ENCODE measurements at regions not wholly inside any gene's neighbourhood (a gene's known extent, or its start where the extent isn't known, plus 50 kb on each side); places are given as distances from the start of the nearest gene placed in this dataset.
A peak's percentile ranks its signal among the peaks of the same experiment; 100 is the strongest.
"Not testable (repeated sequence)": the region's sequence is repeated elsewhere in the genome, so short reads cannot be mapped to it uniquely, and the experiment has no call there.

DNA sequence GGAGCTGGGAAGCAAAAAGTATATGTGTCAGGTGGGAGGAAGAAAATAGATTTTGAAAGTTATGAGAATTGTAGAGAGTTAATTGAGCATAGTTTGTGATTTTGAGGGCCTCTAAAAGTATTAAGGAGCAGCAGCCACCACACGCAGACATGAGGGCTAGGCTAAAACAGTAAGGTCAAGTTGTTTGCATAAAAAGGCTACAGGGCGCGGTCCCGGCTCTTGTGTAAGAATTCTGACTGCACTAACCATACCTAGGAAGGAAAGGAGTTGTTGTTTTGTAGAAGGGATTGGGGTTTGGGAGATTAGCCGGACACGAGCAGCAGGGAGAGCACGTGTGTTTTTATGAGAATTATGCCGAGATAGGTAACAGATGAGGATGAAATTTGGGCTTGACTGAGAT, 207.2 kb upstream of the ELL2 start:
- DNase-seq: not testable (repeated sequence)

DNA sequence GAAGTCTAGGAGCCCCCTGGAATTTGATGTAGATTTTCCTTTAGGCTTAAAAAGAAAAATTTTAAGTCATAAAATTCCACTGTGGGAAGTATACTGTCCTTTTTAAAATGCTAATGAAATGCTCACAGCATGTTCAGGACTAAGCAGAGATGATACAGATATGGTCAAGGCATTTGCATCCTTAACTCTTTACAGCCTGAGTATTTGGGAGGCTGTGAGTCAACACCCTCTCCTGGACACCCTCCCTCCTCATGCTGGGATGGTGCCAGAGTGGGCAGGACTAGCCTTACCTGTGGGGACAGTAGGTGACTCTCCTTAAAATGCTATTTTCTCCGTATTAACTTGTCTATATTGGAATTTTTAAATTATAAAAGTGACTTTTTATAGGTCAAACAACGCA, 197.4 kb upstream of the ELL2 start:
- no peak for DNase-seq

DNA sequence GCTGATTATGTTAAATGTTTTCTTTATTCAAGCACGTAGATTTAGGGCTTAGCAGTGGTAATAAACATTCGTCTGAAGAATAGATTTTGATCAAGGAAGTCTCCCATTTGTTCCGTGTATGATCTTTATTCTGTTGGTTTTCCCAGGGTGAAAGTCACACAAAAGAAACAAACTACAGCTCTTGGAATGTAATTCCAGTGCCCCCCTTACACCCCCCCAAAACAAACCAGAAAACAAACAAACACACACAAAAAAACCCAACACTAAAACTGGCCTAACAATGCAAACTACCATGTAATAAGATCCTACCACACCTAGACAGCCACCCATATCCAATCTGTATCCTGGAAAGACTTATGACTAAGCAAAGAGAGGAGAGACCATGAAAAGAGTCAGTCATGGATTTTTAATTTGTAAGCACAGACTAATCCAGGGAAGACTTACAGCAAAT, 196.2 kb upstream of the ELL2 start:
- peak; percentile 8 for DNase-seq

DNA sequence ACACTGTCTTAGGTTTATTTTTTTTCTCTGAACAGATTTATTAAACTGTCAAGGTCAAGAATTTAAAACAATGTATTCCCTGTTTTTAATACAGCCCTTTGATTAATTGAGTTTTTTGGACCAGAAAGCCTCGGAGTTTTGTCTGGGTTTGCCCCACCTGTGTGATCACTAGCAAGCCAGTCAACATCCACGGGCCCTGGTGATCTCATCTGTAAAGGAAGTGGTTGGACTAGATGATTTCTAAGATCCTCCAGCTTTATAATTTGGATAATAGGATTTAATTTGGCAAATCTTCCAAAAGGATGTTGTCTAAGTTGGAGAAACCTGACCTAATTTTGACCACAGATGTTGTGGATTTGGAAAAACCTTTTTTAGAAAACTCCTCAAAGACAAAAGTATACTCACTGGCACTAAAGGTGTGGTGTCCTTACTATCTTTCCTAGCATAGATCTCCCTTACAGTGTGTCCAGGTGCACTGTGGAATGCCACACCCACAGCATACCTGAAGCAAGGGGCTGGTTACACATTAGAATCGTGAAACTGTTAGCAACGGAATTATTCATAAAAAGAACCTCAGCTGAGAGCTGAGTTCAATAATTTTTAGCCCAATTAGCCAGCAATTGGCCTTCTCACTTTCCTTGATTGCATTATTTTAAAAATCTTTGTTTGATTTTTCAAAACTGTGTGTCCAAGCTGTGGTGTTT, 195.6 kb upstream of the ELL2 start:
- no peak for DNase-seq

DNA sequence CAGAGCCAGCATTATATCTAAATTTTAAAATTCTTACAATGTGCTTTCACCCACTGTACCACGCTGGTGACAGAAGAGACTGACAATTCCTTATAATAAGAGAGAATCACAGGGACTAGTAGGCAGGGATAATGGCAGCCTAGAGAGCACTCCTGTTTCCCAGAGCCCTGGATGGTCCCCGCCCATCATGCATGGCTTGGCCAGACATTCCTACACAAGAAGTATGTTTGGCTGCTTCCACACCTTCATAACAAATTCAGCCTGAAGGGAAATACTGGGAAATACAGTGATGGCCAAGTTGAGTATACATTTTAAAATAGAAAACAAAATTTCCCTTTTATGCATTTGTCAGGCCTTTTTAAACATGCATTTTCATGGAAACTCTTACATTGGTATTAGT, 193.5 kb upstream of the ELL2 start:
- DNase-seq: no peak

DNA sequence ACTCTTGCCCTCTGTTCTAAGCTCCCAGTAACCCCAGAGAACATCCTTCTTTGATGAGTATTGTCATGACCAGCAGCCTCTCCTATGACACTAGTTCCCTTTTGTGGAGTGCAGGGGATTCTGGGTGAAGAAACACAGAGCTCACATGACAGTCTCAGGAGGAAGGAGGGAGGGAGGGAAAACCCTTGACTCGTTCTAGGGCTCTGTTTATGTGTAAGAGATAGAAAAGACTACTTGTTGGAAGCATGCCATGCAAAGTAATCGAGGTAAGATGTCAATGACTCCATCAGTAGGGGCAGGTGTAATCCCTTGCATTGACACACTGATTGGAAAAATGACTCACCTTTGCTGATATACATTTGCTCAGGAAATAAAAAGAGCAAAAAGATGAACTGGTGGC, 190.2 kb upstream of the ELL2 start:
- no peak for DNase-seq

DNA sequence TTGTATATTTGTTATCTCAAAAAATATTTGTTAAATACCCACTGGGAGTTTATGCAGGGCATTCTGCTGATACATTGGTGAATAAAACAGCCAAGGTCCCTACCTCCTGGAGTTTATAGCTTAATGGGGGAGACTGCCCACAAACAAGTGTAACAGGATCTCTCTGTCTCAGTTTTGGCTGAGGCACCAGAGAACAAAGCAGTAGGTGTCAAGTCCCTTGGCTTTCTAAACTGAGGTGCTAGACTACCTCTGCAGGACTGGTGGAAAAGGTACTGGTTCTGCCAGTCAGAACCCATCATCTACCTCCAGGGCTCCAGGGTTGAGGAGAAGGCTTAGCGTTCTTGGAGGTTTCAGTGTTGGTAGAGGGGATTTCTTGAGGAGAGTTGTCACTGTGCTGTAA, 188.4 kb upstream of the ELL2 start:
- DNase-seq: no peak

DNA sequence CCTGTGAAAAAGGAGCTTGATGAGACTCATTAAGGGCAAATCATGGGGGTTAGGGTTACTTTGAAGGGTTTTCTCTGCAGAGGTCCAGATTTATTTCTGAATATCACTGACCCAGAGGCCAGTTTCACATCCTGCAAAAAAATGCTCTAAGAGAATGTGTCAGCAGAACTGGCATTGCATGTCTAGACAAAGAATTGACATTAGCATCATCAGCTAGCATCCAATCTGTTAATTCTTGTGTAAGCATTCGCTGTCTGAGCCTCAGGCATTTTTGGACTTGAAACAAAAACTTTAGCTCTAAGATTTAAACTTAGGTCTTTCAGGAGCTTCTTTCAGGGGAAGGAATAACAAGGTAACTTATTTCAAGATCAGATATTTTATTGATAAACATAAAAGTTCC, 187.9 kb upstream of the ELL2 start:
- DNase-seq: peak; percentile 59

DNA sequence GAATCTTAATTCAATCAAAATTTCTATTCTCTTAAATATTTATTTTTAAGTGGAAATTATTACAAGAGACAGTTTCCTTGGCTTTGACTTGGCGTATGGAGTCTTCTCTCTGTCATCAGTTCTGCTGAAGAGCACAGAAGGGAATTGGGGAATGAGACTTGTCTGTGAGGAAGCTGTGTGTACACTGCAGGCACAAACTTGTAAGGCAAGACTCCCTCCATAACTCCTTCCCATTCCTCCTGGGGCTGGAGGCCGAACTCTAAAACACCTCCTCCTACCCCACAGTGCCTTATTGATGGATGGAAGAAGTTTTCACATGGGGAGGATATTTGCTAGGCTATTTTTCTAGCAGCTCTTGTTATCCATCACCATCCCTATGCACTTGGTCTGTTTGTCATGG, 187.4 kb upstream of the ELL2 start:
- no peak for DNase-seq

DNA sequence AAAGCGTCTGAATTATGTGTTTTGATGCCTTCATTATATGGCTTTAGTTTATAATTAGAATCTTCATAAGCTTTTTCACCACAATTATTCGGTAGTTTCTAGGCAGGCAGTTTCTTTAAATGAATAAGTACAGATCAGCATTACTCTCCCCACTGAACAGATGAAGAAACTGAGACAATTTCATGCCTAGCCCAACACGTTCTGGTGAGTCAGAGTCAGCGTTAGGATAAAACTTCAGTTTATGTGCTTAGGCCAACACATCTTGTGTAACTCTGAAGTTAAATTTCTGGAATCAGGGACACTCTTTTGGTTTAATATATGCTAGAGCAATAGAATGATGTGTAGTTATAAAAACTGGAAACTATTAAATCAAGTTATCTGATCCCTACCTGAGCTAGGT, 186.7 kb upstream of the ELL2 start:
- DNase-seq: no peak

DNA sequence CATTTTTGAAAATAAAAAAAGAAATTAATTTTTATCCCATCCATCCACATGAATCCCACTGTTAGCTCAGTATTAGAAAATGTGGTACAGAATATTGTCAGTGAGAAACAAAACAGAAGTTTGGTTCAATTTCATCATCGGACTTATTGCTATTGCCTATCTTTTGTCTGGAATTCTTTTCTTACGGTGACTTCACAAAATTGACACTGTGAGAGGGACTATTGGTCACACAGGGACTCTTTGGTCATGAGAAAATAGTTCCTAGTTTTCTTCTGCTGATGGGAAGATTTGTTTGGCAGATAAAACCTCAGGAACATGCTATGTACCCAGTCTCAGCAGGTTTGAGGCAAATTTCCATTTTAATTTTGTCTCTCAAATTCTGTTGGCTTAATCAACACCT, 186.2 kb upstream of the ELL2 start:
- DNase-seq: no peak

DNA sequence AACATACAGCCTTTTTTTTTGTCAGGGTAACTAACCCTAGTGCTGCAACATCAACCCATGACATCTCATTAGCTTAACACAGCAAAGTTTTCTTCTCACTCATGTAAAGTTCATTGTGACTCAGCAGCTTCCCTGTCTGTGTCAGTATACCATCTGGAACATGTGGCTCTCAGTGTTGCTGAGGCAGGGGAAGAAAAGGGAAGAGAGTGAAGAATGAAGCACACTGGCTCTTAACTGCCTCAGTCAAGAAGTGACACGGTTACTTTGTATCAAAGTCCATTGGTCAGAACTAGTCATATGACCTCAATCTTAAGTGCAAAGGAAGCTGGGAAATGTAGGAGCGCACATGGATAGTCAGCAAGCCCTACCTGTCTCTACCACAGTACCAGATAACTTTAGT, 185.0 kb upstream of the ELL2 start:
- DNase-seq: peak; percentile 16

DNA sequence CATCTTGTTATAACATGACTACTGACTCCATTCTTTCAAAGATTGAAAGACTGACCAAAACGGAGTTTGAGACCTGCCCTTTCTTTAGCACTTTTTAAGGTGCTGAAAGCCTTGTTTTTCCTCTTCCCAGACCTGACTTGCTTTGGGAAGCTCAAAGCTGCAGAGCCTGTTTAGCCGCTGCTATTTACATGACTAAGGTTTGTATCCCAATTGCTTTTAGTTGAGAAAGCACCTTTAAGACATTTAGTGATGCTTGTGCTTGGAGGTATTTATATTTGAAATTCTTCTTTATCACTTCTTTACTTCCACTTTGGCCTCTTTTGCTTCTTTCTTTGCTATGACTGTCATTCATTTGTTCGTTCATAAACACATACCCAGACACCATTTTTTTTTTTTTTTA, 182.6 kb upstream of the ELL2 start:
- DNase-seq: peak; percentile 47

DNA sequence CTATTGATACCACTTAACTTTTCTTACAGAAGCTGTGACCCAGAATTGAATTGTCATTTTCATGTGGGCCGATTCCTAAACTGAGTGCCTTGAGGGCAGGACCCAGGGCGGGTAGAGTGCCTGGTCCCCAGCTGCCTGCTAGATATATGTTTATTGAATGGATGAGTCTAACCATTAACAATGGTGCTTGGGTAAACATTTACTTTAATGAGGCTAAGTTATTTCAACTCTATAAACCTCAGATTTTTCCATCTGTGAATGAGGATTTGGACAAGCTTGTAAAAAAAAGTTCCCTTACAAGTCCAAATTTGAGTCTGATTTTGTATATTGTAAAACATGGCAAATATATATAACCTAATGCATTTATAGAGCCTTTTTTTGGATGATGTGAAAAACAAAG, 181.8 kb upstream of the ELL2 start:
- no peak for DNase-seq

DNA sequence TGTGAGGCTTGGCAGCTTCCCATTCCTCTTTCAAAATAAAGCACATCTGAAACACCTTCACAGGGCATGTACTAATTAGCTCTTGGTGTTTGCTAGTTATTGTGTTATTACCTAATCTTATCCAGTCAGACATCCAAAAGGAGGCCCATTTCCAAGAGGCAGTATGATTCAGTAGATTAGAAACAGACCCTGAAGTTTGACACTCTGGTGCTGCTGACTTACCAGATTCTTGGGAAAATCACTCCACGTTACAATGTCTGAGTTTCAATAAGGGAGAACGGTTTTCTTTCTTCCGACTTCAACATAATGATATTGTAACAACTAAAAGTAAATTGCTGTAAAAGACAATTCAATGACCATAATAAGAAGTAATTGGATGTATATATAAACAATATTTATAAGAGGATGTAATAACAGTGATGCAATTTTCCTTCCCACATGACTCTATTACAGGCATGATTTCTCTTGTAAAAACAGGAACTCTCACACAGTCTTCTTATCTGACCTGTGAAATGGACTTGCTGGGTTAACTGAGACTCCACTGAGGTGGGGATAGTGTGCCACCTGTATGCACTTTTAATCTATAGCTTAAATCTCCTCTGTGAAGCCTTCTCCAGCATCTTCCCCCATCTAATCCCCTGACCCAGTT, 181.3 kb upstream of the ELL2 start:
- DNase-seq: peak; percentile 33

DNA sequence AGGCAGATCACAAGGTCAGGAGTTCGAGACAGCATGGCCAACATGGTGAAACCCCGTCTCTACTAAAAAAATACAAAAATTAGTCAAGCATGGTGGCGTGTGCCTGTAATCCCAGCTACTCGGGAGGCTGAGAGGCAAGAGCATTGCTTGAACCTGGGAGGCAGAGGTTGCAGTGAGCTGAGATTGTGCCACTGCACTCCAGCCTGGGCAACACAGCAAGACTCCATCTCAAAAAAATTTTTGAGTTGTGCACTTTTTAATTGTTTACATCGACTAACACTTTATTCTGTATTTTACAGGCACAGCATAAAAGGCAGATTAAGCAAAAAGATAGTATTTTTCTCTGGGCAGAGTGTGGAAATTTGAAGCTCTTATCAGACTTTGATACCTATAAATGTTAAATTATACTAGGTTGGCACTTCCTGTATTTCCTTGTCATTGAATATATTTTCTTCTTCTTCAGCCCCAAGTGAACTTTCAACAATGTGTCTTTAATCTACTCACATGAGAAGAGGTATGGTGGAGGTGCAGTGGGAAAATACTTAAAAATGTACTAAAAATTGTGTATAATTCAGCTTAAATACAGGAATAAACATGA, 180.6 kb upstream of the ELL2 start:
- DNase-seq: no peak

DNA sequence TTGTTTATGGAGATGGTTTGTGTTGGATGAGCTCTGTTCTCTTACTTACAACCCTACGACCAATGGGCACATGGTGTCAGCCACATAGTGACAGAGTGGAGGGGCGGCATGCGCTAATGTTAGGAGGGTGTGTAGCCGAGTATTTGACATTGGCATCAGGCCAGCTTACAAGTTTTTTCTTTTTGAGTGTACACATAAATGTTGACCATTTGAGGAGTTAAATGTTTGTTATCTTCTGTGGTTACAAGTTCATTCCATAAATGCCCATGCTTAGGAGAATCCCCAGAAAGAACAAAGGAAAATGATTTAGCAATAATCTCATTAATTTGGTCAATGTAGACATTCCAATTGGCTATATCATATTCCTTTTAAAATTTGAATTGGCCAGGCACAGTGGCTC, 180.1 kb upstream of the ELL2 start:
- DNase-seq: no peak

DNA sequence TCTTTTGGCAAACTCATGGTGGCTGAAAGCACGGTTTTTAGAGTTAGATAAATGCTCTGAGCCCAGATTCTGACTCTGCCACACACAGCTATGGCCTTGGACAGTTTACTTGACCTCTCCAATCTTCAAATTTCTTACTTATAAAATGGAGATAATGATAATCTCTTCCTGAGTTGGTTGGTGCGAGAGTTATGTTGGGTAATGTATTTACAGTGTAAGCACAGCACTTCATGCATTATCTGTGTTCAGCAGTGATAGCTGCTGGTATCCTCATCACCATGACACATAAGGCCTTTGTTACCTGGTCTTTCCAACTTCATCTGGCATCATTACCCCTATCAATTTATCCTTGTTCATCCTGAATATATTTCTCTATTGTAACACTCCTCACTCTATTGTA, 178.8 kb upstream of the ELL2 start:
- no peak for DNase-seq

DNA sequence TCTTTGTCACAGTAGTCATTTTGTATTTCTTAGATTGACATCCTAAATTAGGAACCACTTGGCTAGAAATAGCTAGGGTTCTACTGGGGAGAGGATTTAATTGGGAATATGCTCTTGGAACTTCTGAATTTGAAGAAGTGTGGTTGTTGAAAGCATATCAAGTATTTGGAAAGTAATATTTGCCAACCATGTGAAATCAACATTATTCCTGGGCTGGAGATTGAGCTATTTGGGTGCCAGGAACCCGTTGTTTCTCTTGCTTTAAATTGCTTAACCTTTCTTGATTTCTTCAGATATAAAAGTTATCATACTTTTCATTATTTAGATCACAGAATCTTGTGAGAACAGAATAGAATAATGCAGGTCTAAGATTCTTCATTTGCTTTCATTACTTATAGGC, 178.4 kb upstream of the ELL2 start:
- no peak for DNase-seq

DNA sequence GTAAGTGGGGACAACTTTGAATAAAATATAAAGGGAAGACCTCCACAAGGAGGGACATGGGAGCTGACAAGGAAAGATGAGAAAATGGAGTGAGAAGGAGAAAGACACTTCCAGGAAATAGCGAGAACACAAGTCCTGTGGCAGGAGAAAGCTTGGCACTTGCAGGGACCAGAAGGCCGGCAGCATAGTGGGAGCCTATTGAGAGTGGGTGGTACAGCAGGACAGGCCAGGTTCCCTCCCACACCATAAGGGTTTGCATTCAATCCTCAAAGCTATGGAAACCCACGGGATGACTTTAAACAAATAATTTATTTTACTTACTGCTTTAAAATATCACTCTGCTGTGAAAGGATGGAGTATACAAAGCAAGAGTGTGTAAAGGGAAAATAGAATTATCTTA, 173.2 kb upstream of the ELL2 start:
- DNase-seq: no peak

DNA sequence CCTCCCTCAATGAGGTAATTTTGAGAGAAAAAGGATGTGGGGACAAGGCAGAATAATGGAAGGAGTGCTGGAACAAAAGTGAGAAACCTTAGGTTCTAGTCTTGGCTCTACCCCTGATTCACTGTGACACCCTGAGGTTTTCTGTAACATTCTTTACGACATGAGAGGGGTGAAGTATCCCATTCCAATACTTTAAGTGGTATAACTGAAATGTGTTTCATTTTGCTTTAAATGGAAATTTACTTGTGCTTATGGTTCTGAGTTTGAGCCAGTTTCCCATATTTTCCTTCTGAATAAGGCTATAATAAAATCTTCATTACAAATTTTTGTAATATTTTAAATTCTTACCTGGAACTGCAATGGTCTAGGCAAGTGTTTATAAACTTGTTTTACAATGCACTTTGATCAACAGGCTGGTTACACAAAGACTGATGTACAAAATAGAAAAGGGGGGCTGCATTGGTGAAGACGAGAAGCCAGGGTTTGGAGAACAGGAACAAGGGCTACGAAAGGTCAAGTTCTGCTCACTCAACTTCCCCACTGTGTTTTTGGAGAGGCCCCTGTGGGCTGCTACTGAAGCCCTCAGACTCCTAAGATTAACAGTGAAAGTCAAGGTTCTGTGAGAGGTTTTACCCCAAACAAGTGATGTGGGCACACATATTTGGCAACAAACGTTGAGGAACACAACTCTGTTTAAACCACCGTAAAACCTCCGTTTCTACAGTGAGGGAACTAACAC, 171.9 kb upstream of the ELL2 start:
- no peak for DNase-seq

DNA sequence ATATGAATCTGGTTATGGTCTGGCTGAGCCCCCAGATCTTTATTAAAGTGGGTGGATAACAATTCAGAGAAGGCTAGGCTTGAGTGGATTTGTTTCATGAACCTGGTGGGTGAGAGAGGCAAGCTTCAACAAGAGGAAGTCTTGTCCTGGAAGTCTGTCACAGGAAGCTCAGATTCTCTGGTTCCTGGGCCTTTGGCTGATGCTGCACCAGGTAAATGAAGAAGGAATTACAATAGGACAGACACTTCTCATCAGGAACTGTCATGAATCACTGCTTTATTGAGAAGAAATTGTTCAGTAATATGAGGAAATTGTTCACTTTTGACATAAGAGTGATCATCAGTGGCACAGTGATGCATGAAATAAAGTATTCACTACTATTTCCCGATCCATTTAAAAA, 167.6 kb upstream of the ELL2 start:
- no peak for DNase-seq

DNA sequence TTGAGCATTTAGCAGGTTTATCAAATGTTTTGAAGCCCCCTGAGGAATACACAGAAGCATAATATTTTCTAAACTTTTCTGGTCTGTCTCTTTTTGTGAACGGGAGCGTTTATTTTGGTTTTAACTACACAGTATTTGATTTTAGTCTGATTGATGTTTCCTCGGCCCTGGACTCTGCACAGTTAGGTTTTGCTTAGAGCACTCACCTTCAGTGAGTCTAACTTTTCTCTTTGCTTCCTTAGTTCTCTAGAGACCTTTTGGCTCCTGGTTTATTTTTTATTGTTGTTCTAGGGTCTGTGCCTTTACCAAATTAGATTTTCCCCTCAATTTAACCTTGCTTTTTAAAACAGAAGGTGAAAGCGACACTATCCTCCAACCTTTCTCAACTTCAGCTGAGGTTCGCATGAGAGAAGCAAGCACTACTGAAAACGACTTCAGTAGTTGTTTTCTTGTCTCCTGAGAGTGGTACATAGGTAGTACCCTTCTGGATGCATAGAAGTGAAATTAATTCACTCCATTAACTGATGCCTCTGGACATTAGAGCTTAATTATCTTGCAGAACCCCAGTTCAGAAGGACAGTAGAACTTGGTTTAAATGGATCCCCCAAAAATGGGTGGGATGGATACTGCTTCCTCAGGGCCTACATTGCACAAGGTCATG, 166.7 kb upstream of the ELL2 start:
- DNase-seq: no peak

Data from tongue (tissue), 1 donor.